MM.1S (cell line): ENCODE measurements at regions not wholly inside any gene's neighbourhood (a gene's known extent, or its start where the extent isn't known, plus 50 kb on each side); places are given as distances from the start of the nearest gene placed in this dataset.
"Not testable (repeated sequence)": the region's sequence is repeated elsewhere in the genome, so short reads cannot be mapped to it uniquely, and the experiment has no call there.

Source experiments
- DNase-seq: peaks from one replicate; pipeline ENCODE4 v3.0.0-alpha.2; 2015
- H2AFZ ChIP-seq: fragments of 300-600 bp; sonication (generic); 2 replicates; pipeline ENCODE4 v1.6.0; 2016; ENCODE audit warnings: antibody characterized with exemption, low read length
- H3F3A ChIP-seq: fragments of 300-600 bp; sonication (generic); 2 replicates; pipeline ENCODE4 v1.6.1; 2016; ENCODE audit warnings: mild to moderate bottlenecking, antibody characterized with exemption, low read length, moderate library complexity, mixed read lengths; ENCODE audit not compliant: insufficient read depth
- H3K27ac ChIP-seq: fragments of 300-600 bp; sonication (generic); 2 replicates; pipeline ENCODE4 v1.5.1; 2016; ENCODE audit warnings: mild to moderate bottlenecking, low read length
- H3K27me3 ChIP-seq: fragments of 300-600 bp; sonication (generic); replicated peaks from 2 replicates; pipeline ENCODE4 v1.6.0; 2016; ENCODE audit warnings: low read length; ENCODE audit not compliant: insufficient read depth
- H3K36me3 ChIP-seq: fragments of 300-600 bp; sonication (generic); replicated peaks from 2 replicates; pipeline ENCODE4 v1.6.1; 2016; ENCODE audit warnings: mild to moderate bottlenecking, low read length, mixed read lengths; ENCODE audit not compliant: insufficient read depth
- H3K4me1 ChIP-seq: fragments of 300-600 bp; sonication (generic); 2 replicates; pipeline ENCODE4 v1.6.1; 2016; ENCODE audit warnings: low read length, mixed read lengths
- H3K4me2 ChIP-seq: fragments of 300-600 bp; sonication (generic); 2 replicates; pipeline ENCODE4 v1.6.0; 2016; ENCODE audit warnings: low read depth, low read length
- H3K4me3 ChIP-seq: fragments of 300-600 bp; sonication (generic); 2 replicates; pipeline ENCODE4 v1.5.1; 2016; ENCODE audit warnings: low read length, mixed read lengths
- H3K79me2 ChIP-seq: fragments of 300-600 bp; sonication (generic); 2 replicates; pipeline ENCODE4 v1.6.1; 2016; ENCODE audit warnings: mixed run types, low read length, mixed read lengths
- H3K9ac ChIP-seq: fragments of 300-600 bp; sonication (generic); 2 replicates; pipeline ENCODE4 v1.6.1; 2016; ENCODE audit warnings: low read length, mixed read lengths
- H3K9me2 ChIP-seq: fragments of 300-600 bp; sonication (generic); replicated peaks from 2 replicates; pipeline ENCODE4 v1.6.1; 2016; ENCODE audit warnings: mild to moderate bottlenecking, low read length, mixed read lengths; ENCODE audit not compliant: insufficient read depth
- H3K9me3 ChIP-seq: fragments of 300-600 bp; sonication (generic); replicated peaks from 2 replicates; pipeline ENCODE4 v1.6.1; 2016; ENCODE audit warnings: mild to moderate bottlenecking, low read length, mixed read lengths; ENCODE audit not compliant: insufficient read depth
- H4K20me1 ChIP-seq: fragments of 300-600 bp; sonication (generic); 2 replicates; pipeline ENCODE4 v1.6.1; 2016; ENCODE audit warnings: mild to moderate bottlenecking, low read length, moderate library complexity, mixed read lengths; ENCODE audit not compliant: insufficient read depth
- CTCF ChIP-seq: fragments of 300-600 bp; sonication (generic); IDR thresholded peaks from 2 replicates; pipeline ENCODE4 v1.5.1; 2016; ENCODE audit warnings: antibody characterized with exemption, low read length, mixed read lengths
- EZH2 ChIP-seq: fragments of 300-600 bp; sonication (generic); optimal IDR thresholded peaks from 2 replicates; pipeline ENCODE3; 2017; ENCODE audit warnings: low read depth, mild to moderate bottlenecking, antibody characterized with exemption, low read length, mixed read lengths

GRCh38 chr7:65699026-65699714 is 173.7 kb upstream of the VKORC1L1 start:
- H3K27me3 ChIP-seq, H3K4me3 ChIP-seq, H3K9ac ChIP-seq, H3K36me3 ChIP-seq, H2AFZ ChIP-seq, H3K9me3 ChIP-seq, H3K9me2 ChIP-seq, H3K79me2 ChIP-seq, H4K20me1 ChIP-seq, H3K4me1 ChIP-seq, H3K4me2 ChIP-seq, H3K27ac ChIP-seq, DNase-seq, H3F3A ChIP-seq: not testable (repeated sequence)

GRCh38 chr7:65699715-65700356 is 173.0 kb upstream of the VKORC1L1 start:
- not testable (repeated sequence) for H3K9me3 ChIP-seq, H3K9ac ChIP-seq, H3F3A ChIP-seq, H3K79me2 ChIP-seq, H3K4me3 ChIP-seq, DNase-seq, H2AFZ ChIP-seq, H3K4me2 ChIP-seq, H3K27ac ChIP-seq, H3K9me2 ChIP-seq, H4K20me1 ChIP-seq, H3K36me3 ChIP-seq, H3K4me1 ChIP-seq, H3K27me3 ChIP-seq

GRCh38 chr7:65719123-65719798 is 153.6 kb upstream of the VKORC1L1 start:
- H2AFZ ChIP-seq, H3K36me3 ChIP-seq, H3K9ac ChIP-seq: not testable (repeated sequence)

GRCh38 chr7:65722361-65722792 is 150.5 kb upstream of the VKORC1L1 start:
- Histone ChIP-seq H3K27me3 (no peaks in the 10 kb centered on the region), H4K20me1 (no peaks in the 10 kb centered on the region), H3K4me1 (no peaks in the 10 kb centered on the region), H3K27ac (no peak overlapping the region), H3K4me2 (peak overlapping the region; percentile 49; the same call in 1 of the 2 replicates), H2AFZ (no peak overlapping the region), H3K79me2 (no peaks in the 10 kb centered on the region), H3F3A (no peaks in the 10 kb centered on the region), H3K36me3 (no peaks in the 10 kb centered on the region), H3K9me3 (no peaks in the 10 kb centered on the region), H3K9ac (no peak overlapping the region), H3K4me3 (no peak overlapping the region), H3K9me2 (no peaks in the 10 kb centered on the region)
- TF ChIP-seq CTCF (peak; percentile 76), EZH2 (no peak)
- DNase-seq, result peak; percentile 72

More at GRCh38 chr7:65719123-65719798, 153.6 kb upstream of the VKORC1L1 start:
- H3F3A ChIP-seq, H3K4me2 ChIP-seq, H3K9me2 ChIP-seq, H3K27ac ChIP-seq, H4K20me1 ChIP-seq, H3K9me3 ChIP-seq, DNase-seq, H3K4me1 ChIP-seq, H3K27me3 ChIP-seq, H3K79me2 ChIP-seq, H3K4me3 ChIP-seq: not testable (repeated sequence)

GRCh38 chr7:65727182-65727581 is 145.7 kb upstream of the VKORC1L1 start:
- not testable (repeated sequence) for H3K36me3 ChIP-seq, H3K4me3 ChIP-seq, H3K27ac ChIP-seq, H3K27me3 ChIP-seq, DNase-seq, H3K9me2 ChIP-seq, H4K20me1 ChIP-seq, H3K4me1 ChIP-seq, H2AFZ ChIP-seq, H3F3A ChIP-seq, H3K9ac ChIP-seq, H3K9me3 ChIP-seq, H3K4me2 ChIP-seq, H3K79me2 ChIP-seq
